Effector memory CD8-positive, alpha-beta T cell (primary cell): ENCODE measurements at regions not wholly inside any gene's neighbourhood (a gene's known extent, or its start where the extent isn't known, plus 50 kb on each side); places are given as distances from the start of the nearest gene placed in this dataset.

ENCODE experiments used
- ATAC-seq: fragments of 150-1000 bp; cut with Tn5 transposase; replicated peaks from 2 replicates; pipeline ENCODE4 v1.10.0; 2021; ENCODE audit warnings: mild to moderate bottlenecking, moderate library complexity
- DNase-seq, 3 experiments: peaks; one replicate each; pipeline ENCODE4 v3.0.0; 2021
- H3K27ac Mint-ChIP-seq, 2 donors: one replicate each; pipeline ENCODE4 v1.8.0; 2022; ENCODE audit warnings: mild to moderate bottlenecking in 2 of 2, mixed read lengths in 2 of 2, moderate library complexity in 2 of 2
- H3K27me3 Mint-ChIP-seq, 2 donors: one replicate each; pipeline ENCODE4 v1.8.0; 2022; ENCODE audit warnings: mixed read lengths in 2 of 2
- H3K36me3 Mint-ChIP-seq: one replicate; pipeline ENCODE4 v1.8.0; 2022; ENCODE audit warnings: mild to moderate bottlenecking, moderate library complexity, mixed read lengths; ENCODE audit not compliant: insufficient read depth
- H3K4me1 Mint-ChIP-seq, 2 donors: one replicate each; pipeline ENCODE4 v1.8.0; 2022; ENCODE audit warnings: low read depth in 2 of 2, mixed read lengths in 2 of 2
- H3K4me3 Mint-ChIP-seq, 2 donors: one replicate each; pipeline ENCODE4 v1.8.0; 2022; ENCODE audit warnings: mild to moderate bottlenecking in 2 of 2, mixed read lengths in 2 of 2, moderate library complexity in 2 of 2
- H3K9me3 Mint-ChIP-seq, 2 donors: one replicate each; pipeline ENCODE4 v1.8.0; 2022; ENCODE audit warnings: mixed read lengths in 2 of 2

GRCh38 chr4:158074851-158075250 is 98.0 kb downstream of the GASK1B start:
- H3K4me3 Mint-ChIP-seq = no peak overlapping the region
- DNase-seq = no peak
- H3K4me1 Mint-ChIP-seq = no peaks in the 10 kb centered on the region
- H3K9me3 Mint-ChIP-seq = peaks cover 0 to 11% of the 10 kb centered on the region in 2 donors
- no peaks in the 10 kb centered on the region for H3K36me3 Mint-ChIP-seq
- ATAC-seq = no peak
- no peak overlapping the region for H3K27ac Mint-ChIP-seq
- H3K27me3 Mint-ChIP-seq = no peaks in the 10 kb centered on the region

GRCh38 chr4:158071931-158072330 is 100.9 kb downstream of the GASK1B start:
- no peaks in the 10 kb centered on the region for H3K27me3 Mint-ChIP-seq
- H3K9me3 Mint-ChIP-seq = peaks cover 0 to 7% of the 10 kb centered on the region in 2 donors
- DNase-seq = no peak
- no peaks in the 10 kb centered on the region for H3K4me1 Mint-ChIP-seq
- H3K27ac Mint-ChIP-seq = no peak overlapping the region
- no peaks in the 10 kb centered on the region for H3K36me3 Mint-ChIP-seq
- H3K4me3 Mint-ChIP-seq = no peak overlapping the region
- no peak for ATAC-seq

- ATAC-seq = no peak
- Mint-ChIP-seq H3K9me3 (peaks cover 0 to 3% of the 10 kb centered on the region in 2 donors), H3K27ac (no peak overlapping the region), H3K36me3 (no peaks in the 10 kb centered on the region), H3K4me3 (no peak overlapping the region), H3K4me1 (no peaks in the 10 kb centered on the region), H3K27me3 (no peaks in the 10 kb centered on the region)
- no peak for DNase-seq
Observed at GRCh38 chr4:158068068-158068467, 104.8 kb downstream of the GASK1B start.

GRCh38 chr4:158067646-158068045 is 105.2 kb downstream of the GASK1B start:
- Mint-ChIP-seq H3K27ac (no peak overlapping the region), H3K4me3 (no peak overlapping the region), H3K4me1 (no peaks in the 10 kb centered on the region), H3K36me3 (no peaks in the 10 kb centered on the region), H3K27me3 (no peaks in the 10 kb centered on the region), H3K9me3 (peaks cover 0 to 3% of the 10 kb centered on the region in 2 donors)
- DNase-seq = no peak
- ATAC-seq = no peak

GRCh38 chr4:158065603-158066002 is 107.2 kb downstream of the GASK1B start:
- no peak for DNase-seq
- no peak for ATAC-seq
- H3K4me3 Mint-ChIP-seq = no peak overlapping the region

GRCh38 chr4:158065176-158065575 is 107.6 kb downstream of the GASK1B start:
- no peak for ATAC-seq
- H3K27me3 Mint-ChIP-seq = no peaks in the 10 kb centered on the region
- no peaks in the 10 kb centered on the region for H3K4me1 Mint-ChIP-seq
- DNase-seq = no peak
- H3K36me3 Mint-ChIP-seq = no peaks in the 10 kb centered on the region
- peaks cover 0 to under 1% of the 10 kb centered on the region in 2 donors for H3K9me3 Mint-ChIP-seq
- H3K4me3 Mint-ChIP-seq = no peak overlapping the region
- H3K27ac Mint-ChIP-seq = no peak overlapping the region

More at GRCh38 chr4:158065603-158066002, 107.2 kb downstream of the GASK1B start:
- H3K27me3 Mint-ChIP-seq = no peaks in the 10 kb centered on the region
- no peaks in the 10 kb centered on the region for H3K36me3 Mint-ChIP-seq
- H3K4me1 Mint-ChIP-seq = no peaks in the 10 kb centered on the region
- peaks cover 0 to 1% of the 10 kb centered on the region in 2 donors for H3K9me3 Mint-ChIP-seq
- H3K27ac Mint-ChIP-seq = no peak overlapping the region

GRCh38 chr4:158056689-158057245 is 116.1 kb downstream of the GASK1B start:
- Mint-ChIP-seq H3K36me3 (no peaks in the 10 kb centered on the region), H3K27ac (no peak overlapping the region), H3K4me1 (no peaks in the 10 kb centered on the region), H3K4me3 (no peak overlapping the region), H3K27me3 (no peaks in the 10 kb centered on the region), H3K9me3 (peaks cover 5 to 16% of the 10 kb centered on the region in 2 donors)
- DNase-seq = no peak
- no peak for ATAC-seq

- Mint-ChIP-seq H3K4me3 (no peak overlapping the region), H3K9me3 (peaks cover 5 to 16% of the 10 kb centered on the region in 2 donors), H3K27ac (no peak overlapping the region), H3K4me1 (no peaks in the 10 kb centered on the region), H3K27me3 (no peaks in the 10 kb centered on the region), H3K36me3 (no peaks in the 10 kb centered on the region)
- ATAC-seq (no peak), DNase-seq (no peak)
Observed at GRCh38 chr4:158055668-158056067, 117.2 kb downstream of the GASK1B start.

- ATAC-seq = no peak
- DNase-seq = no peak
- Mint-ChIP-seq H3K9me3 (peaks cover 3 to 6% of the 10 kb centered on the region in 2 donors), H3K4me1 (no peaks in the 10 kb centered on the region), H3K27me3 (no peaks in the 10 kb centered on the region), H3K27ac (no peak overlapping the region), H3K4me3 (no peak overlapping the region), H3K36me3 (no peaks in the 10 kb centered on the region)
Observed at GRCh38 chr4:158053801-158054200, 119.0 kb downstream of the GASK1B start.

- H3K4me1 Mint-ChIP-seq = no peaks in the 10 kb centered on the region
- no peak for DNase-seq
- no peak overlapping the region for H3K27ac Mint-ChIP-seq
- no peaks in the 10 kb centered on the region for H3K27me3 Mint-ChIP-seq
- H3K4me3 Mint-ChIP-seq = no peak overlapping the region
- H3K36me3 Mint-ChIP-seq = no peaks in the 10 kb centered on the region
- peaks cover 6 to 8% of the 10 kb centered on the region in 2 donors for H3K9me3 Mint-ChIP-seq
- ATAC-seq = no peak
Observed at GRCh38 chr4:158053086-158053485, 119.7 kb downstream of the GASK1B start.

- H3K4me1 Mint-ChIP-seq = no peaks in the 10 kb centered on the region
- H3K9me3 Mint-ChIP-seq = peaks cover 2 to 5% of the 10 kb centered on the region in 2 donors
- H3K36me3 Mint-ChIP-seq = no peaks in the 10 kb centered on the region
- H3K4me3 Mint-ChIP-seq = no peak overlapping the region
- ATAC-seq = no peak
- no peak for DNase-seq
- H3K27ac Mint-ChIP-seq = no peak overlapping the region
- no peaks in the 10 kb centered on the region for H3K27me3 Mint-ChIP-seq
Observed at GRCh38 chr4:158051401-158052235, 121.2 kb downstream of the GASK1B start.

GRCh38 chr4:158050942-158051341 is 121.9 kb downstream of the GASK1B start:
- no peak overlapping the region for H3K27ac Mint-ChIP-seq
- H3K9me3 Mint-ChIP-seq = peaks cover 0 to 9% of the 10 kb centered on the region in 2 donors
- DNase-seq (no peak), ATAC-seq (no peak)
- H3K4me3 Mint-ChIP-seq = no peak overlapping the region
- H3K27me3 Mint-ChIP-seq = no peaks in the 10 kb centered on the region
- H3K4me1 Mint-ChIP-seq = no peaks in the 10 kb centered on the region
- no peaks in the 10 kb centered on the region for H3K36me3 Mint-ChIP-seq

- Mint-ChIP-seq H3K36me3 (no peaks in the 10 kb centered on the region), H3K27me3 (no peaks in the 10 kb centered on the region), H3K4me1 (no peaks in the 10 kb centered on the region), H3K27ac (no peak overlapping the region), H3K4me3 (no peak overlapping the region), H3K9me3 (peaks cover 5 to 9% of the 10 kb centered on the region in 2 donors)
- ATAC-seq = no peak
- DNase-seq = no peak
Observed at GRCh38 chr4:158046345-158046744, 126.5 kb downstream of the GASK1B start.

- Mint-ChIP-seq H3K27me3 (no peaks in the 10 kb centered on the region), H3K4me3 (no peak overlapping the region), H3K9me3 (peaks cover 10 to 19% of the 10 kb centered on the region in 2 donors), H3K27ac (no peak overlapping the region), H3K36me3 (no peaks in the 10 kb centered on the region), H3K4me1 (no peaks in the 10 kb centered on the region)
- DNase-seq (no peak), ATAC-seq (no peak)
Observed at GRCh38 chr4:158043971-158044618, 128.7 kb downstream of the GASK1B start.
